GM19455 (cell line): ENCODE measurements at regions not wholly inside any gene's neighbourhood (a gene's known extent, or its start where the extent isn't known, plus 50 kb on each side); places are given as distances from the start of the nearest gene placed in this dataset.
"Not testable (repeated sequence)": the region's sequence is repeated elsewhere in the genome, so short reads cannot be mapped to it uniquely, and the experiment has no call there.

Experiments
- ATAC-seq: cut with Tn5 transposase; IDR thresholded peaks from one replicate; pipeline ENCODE4 v1.9.1; 2021; ENCODE audit not compliant: unreplicated experiment

GRCh38 chr12:107366322-107366721 lies 273.0 kb upstream of the CRY1 start:
- ATAC-seq: no peak

- no peak for ATAC-seq
Observed at GRCh38 chr12:107368586-107368985, 275.2 kb upstream of the CRY1 start.

GRCh38 chr12:107369006-107369405 lies 275.7 kb upstream of the CRY1 start:
- no peak for ATAC-seq

- no peak for ATAC-seq
Observed at GRCh38 chr12:107369679-107370078, 276.3 kb upstream of the CRY1 start.

- no peak for ATAC-seq
Observed at GRCh38 chr12:107372229-107372658, 278.9 kb upstream of the CRY1 start.

GRCh38 chr12:107373238-107373809 lies 280.0 kb upstream of the CRY1 start:
- no peak for ATAC-seq

GRCh38 chr12:107374161-107374840 lies 281.0 kb upstream of the CRY1 start:
- ATAC-seq: no peak

GRCh38 chr12:107375231-107375630 lies 281.9 kb upstream of the CRY1 start:
- ATAC-seq: no peak

- ATAC-seq: no peak
Observed at GRCh38 chr12:107377596-107378385, 284.4 kb upstream of the CRY1 start.

- no peak for ATAC-seq
Observed at GRCh38 chr12:107378609-107379008, 285.3 kb upstream of the CRY1 start.

GRCh38 chr12:107379142-107379851 lies 285.9 kb upstream of the CRY1 start:
- ATAC-seq: not testable (repeated sequence)

- ATAC-seq: no peak
Observed at GRCh38 chr12:107379852-107380567, 286.7 kb upstream of the CRY1 start.

GRCh38 chr12:107384645-107385044 lies 291.3 kb upstream of the CRY1 start:
- ATAC-seq: no peak

GRCh38 chr12:107385509-107385908 lies 292.2 kb upstream of the CRY1 start:
- ATAC-seq: no peak

- no peak for ATAC-seq
Observed at GRCh38 chr12:107386569-107386968, 293.2 kb upstream of the CRY1 start.

GRCh38 chr12:107388263-107388662 lies 294.9 kb upstream of the CRY1 start:
- no peak for ATAC-seq

GRCh38 chr12:107390414-107390813 lies 295.2 kb upstream of the PWP1 start:
- ATAC-seq: no peak

GRCh38 chr12:107393043-107393717 lies 292.4 kb upstream of the PWP1 start:
- no peak for ATAC-seq

GRCh38 chr12:107394693-107395092 lies 290.9 kb upstream of the PWP1 start:
- no peak for ATAC-seq

- no peak for ATAC-seq
Observed at GRCh38 chr12:107395817-107396216, 289.8 kb upstream of the PWP1 start.
